Adrenal gland (tissue), 5 donors: ENCODE measurements at regions not wholly inside any gene's neighbourhood (a gene's known extent, or its start where the extent isn't known, plus 50 kb on each side); places are given as distances from the start of the nearest gene placed in this dataset.

Source experiments
- CTCF ChIP-seq, 6 experiments: fragments of 450-650 bp in 4 of 6; fragments of 200-600 bp in 2 of 6; sonication (generic) in 1 of 6; IDR thresholded peaks; 1 replicate in 5 of 6; 2 replicates in 1 of 6; pipeline versions ENCODE4 v1.5.1 to v1.8.0; 2016 to 2021; ENCODE audit warnings: antibody characterized with exemption in 6 of 6, mild to moderate bottlenecking in 2 of 6, moderate library complexity in 1 of 6
- POLR2A ChIP-seq, 2 donors: fragments of 450-650 bp; IDR thresholded peaks; one replicate each; pipeline ENCODE4 v1.6.1; 2017; ENCODE audit warnings: antibody characterized with exemption in 2 of 2, mild to moderate bottlenecking in 2 of 2, moderate library complexity in 1 of 2
- donor health status: DM: no; HTN: no; CAD: no.

GRCh38 chr20:6426287-6426891 lies 303.6 kb upstream of the FERMT1 start:
- TF ChIP-seq POLR2A (IDR thresholded peaks at IDR 0.05) (no peak), CTCF (IDR thresholded peaks at IDR 0.05) (no peak)
